Testis (tissue), 2 donors: ENCODE measurements at regions not wholly inside any gene's neighbourhood (a gene's known extent, or its start where the extent isn't known, plus 50 kb on each side); places are given as distances from the start of the nearest gene placed in this dataset.

ENCODE experiments used
- DNase-seq: peaks from one replicate; pipeline ENCODE4 v3.0.0-alpha.2; 2019
- H3K27ac ChIP-seq, 2 donors: fragments of 200-600 bp; sonication (generic); one replicate each; pipeline ENCODE4 v1.5.1; 2019
- H3K27me3 ChIP-seq: fragments of 200-600 bp; sonication (generic); one replicate; pipeline ENCODE4 v1.5.1; 2019
- H3K36me3 ChIP-seq: fragments of 200-600 bp; sonication (generic); one replicate; pipeline ENCODE4 v1.5.1; 2017; ENCODE audit warnings: low read depth; ENCODE audit errors: missing control alignments
- H3K4me1 ChIP-seq: fragments of 200-600 bp; sonication (generic); one replicate; pipeline ENCODE4 v1.5.1; 2019
- H3K4me3 ChIP-seq, 2 donors: fragments of 200-600 bp; sonication (generic); one replicate each; pipeline ENCODE4 v1.5.1; 2017 to 2019
- H3K9me3 ChIP-seq: fragments of 200-600 bp; sonication (generic); one replicate; pipeline ENCODE4 v1.5.1; 2017
- CTCF ChIP-seq, 3 experiments: fragments of 450-650 bp in 2 of 3; fragments of 200-600 bp in 1 of 3; sonication (generic) in 1 of 3; IDR thresholded peaks; one replicate each; pipeline ENCODE4 v1.5.1; 2016 to 2019; ENCODE audit warnings: antibody characterized with exemption in 3 of 3, mild to moderate bottlenecking in 2 of 3, moderate library complexity in 1 of 3
- POLR2A ChIP-seq: fragments of 450-650 bp; IDR thresholded peaks from one replicate; pipeline ENCODE4 v1.6.1; 2017; ENCODE audit warnings: antibody characterized with exemption, mild to moderate bottlenecking, moderate library complexity
- WGBS, 2 donors: methylation state at CpG; one replicate each; pipeline ENCODE4 v1.1.5; 2018; 5-methylcytosine and 5-hydroxymethylcytosine counted together
- intact Hi-C: fragments of 100-400 bp; cut with DNase I; formaldehyde crosslinking; loops from one replicate; pipeline ENCODE4 v1.15.1; 2023; ENCODE audit warnings: low total_unique reads

- TF ChIP-seq POLR2A (no peak), CTCF (IDR thresholded peaks at IDR 0.05) (no peak)
- no peaks in the 10 kb centered on the region for H3K27me3 ChIP-seq
- 71 to 90% methylated on average over 2 of the region's 2 CpGs for WGBS, 2 donors
- DNase-seq: no peak
- no peaks in the 10 kb centered on the region for H3K36me3 ChIP-seq
- intact Hi-C loops: no loop called here
- H3K4me1 ChIP-seq: no peaks in the 10 kb centered on the region
- H3K27ac ChIP-seq: no peak overlapping the region
- no peaks in the 10 kb centered on the region for H3K9me3 ChIP-seq
- no peak overlapping the region for H3K4me3 ChIP-seq
Measured at GRCh38 chr17:71850812-71851211, 270.0 kb upstream of the SOX9 start.

GRCh38 chr17:71855010-71855409 lies 265.8 kb upstream of the SOX9 start:
- TF ChIP-seq POLR2A: no peak
- no peak for TF ChIP-seq CTCF (IDR thresholded peaks at IDR 0.05)
- no peak for DNase-seq
- Histone ChIP-seq H3K4me1 (no peaks in the 10 kb centered on the region), H3K4me3 (no peak overlapping the region), H3K27ac (no peak overlapping the region), H3K9me3 (no peaks in the 10 kb centered on the region), H3K36me3 (no peaks in the 10 kb centered on the region), H3K27me3 (no peaks in the 10 kb centered on the region)
- WGBS, 2 donors: 80 to 93% methylated on average over 3 to 4 of the region's 4 CpGs
- intact Hi-C loops: no loop called here

GRCh38 chr17:71864755-71865154 lies 256.1 kb upstream of the SOX9 start:
- 84 to 86% methylated on average over 2 of the region's 2 CpGs for WGBS, 2 donors
- DNase-seq: no peak
- no peak for TF ChIP-seq CTCF (IDR thresholded peaks at IDR 0.05)
- no peak for TF ChIP-seq POLR2A

GRCh38 chr17:71866095-71866494 lies 254.7 kb upstream of the SOX9 start:
- DNase-seq: no peak
- 89 to 91% methylated on average over 7 of the region's 7 CpGs for WGBS, 2 donors
- TF ChIP-seq POLR2A: no peak
- Histone ChIP-seq H3K27ac (no peak overlapping the region), H3K27me3 (no peaks in the 10 kb centered on the region), H3K36me3 (no peaks in the 10 kb centered on the region), H3K4me1 (no peaks in the 10 kb centered on the region), H3K4me3 (no peak overlapping the region), H3K9me3 (no peaks in the 10 kb centered on the region)
- intact Hi-C loops: no loop called here

More at GRCh38 chr17:71864755-71865154, 256.1 kb upstream of the SOX9 start:
- Histone ChIP-seq H3K36me3 (no peaks in the 10 kb centered on the region), H3K4me3 (no peak overlapping the region), H3K27me3 (no peaks in the 10 kb centered on the region), H3K9me3 (no peaks in the 10 kb centered on the region), H3K27ac (no peak overlapping the region), H3K4me1 (no peaks in the 10 kb centered on the region)
- intact Hi-C loops: no loop called here

- DNase-seq: no peak
- Histone ChIP-seq H3K27me3 (no peaks in the 10 kb centered on the region), H3K27ac (no peak overlapping the region), H3K9me3 (no peaks in the 10 kb centered on the region), H3K4me1 (no peaks in the 10 kb centered on the region), H3K36me3 (no peaks in the 10 kb centered on the region), H3K4me3 (no peak overlapping the region)
- 63 to 78% methylated on average over 4 of the region's 4 CpGs for WGBS, 2 donors
- intact Hi-C loops: no loop called here
- TF ChIP-seq POLR2A: no peak
- no peak for TF ChIP-seq CTCF (IDR thresholded peaks at IDR 0.05)
Measured at GRCh38 chr17:71869293-71869692, 251.5 kb upstream of the SOX9 start.
